ENCODE measurements at regions not wholly inside any gene's neighbourhood (a gene's known extent, or its start where the extent isn't known, plus 50 kb on each side); places are given as distances from the start of the nearest gene placed in this dataset.

GRCh38 chr5:67774786-67775185 is 440.8 kb upstream of the PIK3R1 start:
- Histone ChIP-seq H3K27ac (ENCODE audit: low read depth, low read length) (no peak overlapping the region), H3K27me3 (ENCODE audit: control insufficient read depth, low read length) (no peaks in the 10 kb centered on the region), H3K9me2 (replicated peaks; ENCODE audit: control insufficient read depth, low read length) (no peaks in the 10 kb centered on the region), H3K9me3 (ENCODE audit: control insufficient read depth, insufficient read depth, low read length) (no peaks in the 10 kb centered on the region), H3K79me2 (ENCODE audit: control insufficient read depth, low read length) (no peaks in the 10 kb centered on the region), H3K4me2 (ENCODE audit: low read length) (no peak overlapping the region), H3K4me1 (ENCODE audit: control insufficient read depth, low read length) (no peaks in the 10 kb centered on the region), H3K36me3 (ENCODE audit: control insufficient read depth, low read length) (no peaks in the 10 kb centered on the region), H4K20me1 (ENCODE audit: control insufficient read depth, insufficient read depth, low read depth, low read length) (no peaks in the 10 kb centered on the region), H3F3A (ENCODE audit: control insufficient read depth, insufficient read depth) (no peaks in the 10 kb centered on the region), H3K4me3 (ENCODE audit: low read length) (no peak overlapping the region)
- TF ChIP-seq EZH2phosphoT487 (IDR thresholded peaks at IDR 0.05; ENCODE audit: borderline replicate concordance, low read length) (no peak), CTCF (IDR thresholded peaks at IDR 0.05; ENCODE audit: low read depth, low read length, poor library complexity, severe bottlenecking) (no peak)

GRCh38 chr5:67774267-67774552 is 441.3 kb upstream of the PIK3R1 start:
- Histone ChIP-seq H3K27me3 (ENCODE audit: control insufficient read depth, low read length) (no peaks in the 10 kb centered on the region), H3K36me3 (ENCODE audit: control insufficient read depth, low read length) (no peaks in the 10 kb centered on the region), H3K27ac (ENCODE audit: low read depth, low read length) (no peak overlapping the region), H3K9me2 (replicated peaks; ENCODE audit: control insufficient read depth, low read length) (no peaks in the 10 kb centered on the region), H3F3A (ENCODE audit: control insufficient read depth, insufficient read depth) (no peaks in the 10 kb centered on the region), H3K9me3 (ENCODE audit: control insufficient read depth, insufficient read depth, low read length) (no peaks in the 10 kb centered on the region), H4K20me1 (ENCODE audit: control insufficient read depth, insufficient read depth, low read depth, low read length) (no peaks in the 10 kb centered on the region), H3K79me2 (ENCODE audit: control insufficient read depth, low read length) (no peaks in the 10 kb centered on the region), H3K4me3 (ENCODE audit: low read length) (no peak overlapping the region), H3K4me2 (ENCODE audit: low read length) (no peak overlapping the region), H3K4me1 (ENCODE audit: control insufficient read depth, low read length) (no peaks in the 10 kb centered on the region)
- TF ChIP-seq CTCF (IDR thresholded peaks at IDR 0.05; ENCODE audit: low read depth, low read length, poor library complexity, severe bottlenecking) (no peak), EZH2phosphoT487 (IDR thresholded peaks at IDR 0.05; ENCODE audit: borderline replicate concordance, low read length) (no peak)

GRCh38 chr5:67773411-67774266 is 441.9 kb upstream of the PIK3R1 start:
- TF ChIP-seq CTCF (IDR thresholded peaks at IDR 0.05; ENCODE audit: low read depth, low read length, poor library complexity, severe bottlenecking): no peak
- no peak for TF ChIP-seq EZH2phosphoT487 (IDR thresholded peaks at IDR 0.05; ENCODE audit: borderline replicate concordance, low read length)
- Histone ChIP-seq H3K27me3 (ENCODE audit: control insufficient read depth, low read length) (no peaks in the 10 kb centered on the region), H3K36me3 (ENCODE audit: control insufficient read depth, low read length) (no peaks in the 10 kb centered on the region), H3K27ac (ENCODE audit: low read depth, low read length) (no peak overlapping the region), H3K4me2 (ENCODE audit: low read length) (no peak overlapping the region), H3K9me2 (replicated peaks; ENCODE audit: control insufficient read depth, low read length) (no peaks in the 10 kb centered on the region), H3F3A (ENCODE audit: control insufficient read depth, insufficient read depth) (no peaks in the 10 kb centered on the region), H3K4me1 (ENCODE audit: control insufficient read depth, low read length) (no peaks in the 10 kb centered on the region), H3K9me3 (ENCODE audit: control insufficient read depth, insufficient read depth, low read length) (no peaks in the 10 kb centered on the region), H3K4me3 (ENCODE audit: low read length) (no peak overlapping the region), H4K20me1 (ENCODE audit: control insufficient read depth, insufficient read depth, low read depth, low read length) (no peaks in the 10 kb centered on the region), H3K79me2 (ENCODE audit: control insufficient read depth, low read length) (no peaks in the 10 kb centered on the region)

Data from DOHH2 (cell line).